HG03196 (cell line): ENCODE measurements at regions not wholly inside any gene's neighbourhood (a gene's known extent, or its start where the extent isn't known, plus 50 kb on each side); places are given as distances from the start of the nearest gene placed in this dataset.
"Not testable (repeated sequence)": the region's sequence is repeated elsewhere in the genome, so short reads cannot be mapped to it uniquely, and the experiment has no call there.

ENCODE experiments used
- ATAC-seq: cut with Tn5 transposase; IDR thresholded peaks from one replicate; pipeline ENCODE4 v1.9.1; 2021; ENCODE audit not compliant: unreplicated experiment

GRCh38 chr19:28150129-28150528, 1062.8 kb downstream of the UQCRFS1 start:
- ATAC-seq: no peak

- no peak for ATAC-seq
These were observed 1064.4 kb downstream of the UQCRFS1 start for GRCh38 chr19:28148554-28148953.

- ATAC-seq: no peak
These were observed 1070.7 kb downstream of the UQCRFS1 start for GRCh38 chr19:28142258-28142657.

DNA sequence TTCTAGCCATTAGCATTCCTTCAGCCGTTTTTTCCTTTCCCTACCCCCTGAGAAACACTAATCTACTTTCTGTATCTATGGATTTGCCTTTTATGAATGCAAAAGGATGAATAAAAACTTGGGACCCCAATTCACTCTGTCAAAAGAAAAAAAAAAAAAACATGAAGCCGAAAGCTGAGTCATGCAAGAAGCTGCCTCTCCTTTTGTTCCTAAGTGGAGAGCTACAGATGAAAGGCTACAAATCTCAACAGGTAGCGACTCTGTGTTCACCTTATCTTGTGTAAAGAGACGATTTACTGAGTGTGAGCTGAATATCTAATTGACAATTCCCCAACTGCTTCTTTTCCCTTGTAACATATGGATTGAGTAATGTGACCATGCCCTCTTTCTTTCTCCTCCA, 1072.8 kb downstream of the UQCRFS1 start:
- no peak for ATAC-seq

GRCh38 chr19:28137772-28138171, 1075.2 kb downstream of the UQCRFS1 start:
- no peak for ATAC-seq

GRCh38 chr19:28136796-28137195, 1076.2 kb downstream of the UQCRFS1 start:
- ATAC-seq: no peak

GRCh38 chr19:28135825-28136224, 1077.1 kb downstream of the UQCRFS1 start:
- ATAC-seq: no peak

DNA sequence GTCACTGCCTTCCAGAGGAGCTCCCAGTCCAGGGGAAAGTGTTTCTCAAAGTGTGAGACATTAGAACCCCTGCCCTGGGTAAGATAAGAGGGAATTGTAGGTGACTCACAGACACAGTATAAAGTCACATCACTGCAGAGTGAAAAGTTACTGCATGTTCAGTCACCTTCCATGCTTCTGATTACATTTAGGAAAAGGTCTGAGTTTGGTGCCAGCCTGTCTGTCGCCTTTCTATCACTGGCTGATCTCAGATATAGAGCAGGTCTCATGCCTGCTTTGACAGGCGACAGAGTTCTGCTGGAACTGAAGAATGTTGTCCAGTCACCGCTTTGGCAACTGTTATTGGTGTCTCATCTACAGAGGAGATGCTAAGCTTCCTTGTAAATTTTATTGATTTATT, 1078.6 kb downstream of the UQCRFS1 start:
- no peak for ATAC-seq

- ATAC-seq: not testable (repeated sequence)
These were observed 1082.1 kb downstream of the UQCRFS1 start for GRCh38 chr19:28130881-28131280.

GRCh38 chr19:28130066-28130511, 1082.9 kb downstream of the UQCRFS1 start:
- ATAC-seq: no peak

DNA sequence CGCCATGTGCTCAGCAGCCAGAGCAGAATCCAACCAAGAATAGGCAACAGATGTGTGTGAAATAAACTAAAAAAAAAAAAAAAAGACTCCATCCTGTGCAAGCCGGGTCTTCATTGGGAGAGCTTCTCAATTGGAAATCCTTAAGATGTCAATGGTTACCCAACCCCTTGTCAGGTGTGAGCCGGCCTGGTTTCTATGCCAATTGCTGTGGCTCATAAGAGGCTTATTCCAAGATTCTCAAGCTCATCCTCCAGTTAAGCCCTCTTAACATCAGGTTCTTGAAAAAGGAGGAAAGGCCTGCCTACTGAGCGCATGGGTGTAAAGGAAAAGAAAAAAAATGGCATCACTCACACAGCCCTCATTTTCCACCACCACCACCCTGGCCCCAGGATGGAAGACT, 1084.6 kb downstream of the UQCRFS1 start:
- ATAC-seq: no peak

DNA sequence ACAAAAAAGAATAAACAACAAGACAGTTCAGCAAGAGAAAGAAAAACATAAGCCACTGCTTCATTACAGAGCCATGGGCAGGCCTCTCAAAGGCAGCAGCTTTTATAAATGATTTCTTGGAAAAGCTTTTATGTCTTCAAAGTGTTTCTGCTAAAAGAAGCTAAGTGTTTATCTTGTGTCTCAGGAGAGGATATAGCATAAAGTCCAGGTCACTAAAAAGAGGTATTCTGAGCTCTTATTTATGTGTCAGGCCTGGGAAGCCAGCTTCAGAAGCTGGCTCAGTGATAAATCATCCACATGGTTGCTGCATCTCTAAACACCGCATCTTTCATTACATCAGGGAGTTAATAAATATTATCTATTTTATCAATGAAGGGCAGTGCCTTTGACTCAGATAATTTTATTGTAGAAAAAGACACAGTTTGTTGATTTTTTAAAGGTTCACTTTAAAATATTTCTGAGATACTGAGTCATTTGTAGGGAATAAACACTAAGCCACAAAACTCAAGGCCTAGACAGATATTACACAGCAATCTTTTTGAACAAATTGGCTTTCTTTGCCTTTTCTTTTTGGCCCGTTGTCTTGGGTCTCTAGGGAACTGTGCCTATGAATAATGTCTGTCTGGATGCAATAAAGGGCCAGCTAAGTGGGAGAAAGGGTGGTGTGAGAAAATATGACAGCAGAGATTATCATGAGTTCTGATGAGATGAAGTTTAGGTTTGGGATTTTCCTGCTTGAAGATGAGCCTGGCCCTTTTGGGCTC, 1086.6 kb downstream of the UQCRFS1 start:
- no peak for ATAC-seq

DNA sequence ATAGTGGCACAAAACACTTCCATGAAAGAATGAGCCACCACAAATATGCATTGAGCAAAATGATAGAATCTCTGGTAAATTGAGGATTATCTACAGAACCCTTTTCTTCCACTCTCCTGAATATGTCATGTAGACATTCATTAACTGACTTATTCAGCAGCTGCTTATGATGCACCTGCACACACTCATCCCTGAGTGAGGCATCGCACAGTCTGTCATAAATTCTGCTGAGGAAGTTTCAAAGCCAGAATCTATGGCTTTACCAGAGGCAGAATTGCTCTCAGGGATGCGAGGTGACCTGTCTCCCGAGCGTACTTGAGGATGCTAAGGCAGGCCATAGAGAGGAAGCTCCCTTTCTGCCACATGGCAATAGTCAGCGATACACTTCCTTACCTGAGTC, 1090.2 kb downstream of the UQCRFS1 start:
- no peak for ATAC-seq

DNA sequence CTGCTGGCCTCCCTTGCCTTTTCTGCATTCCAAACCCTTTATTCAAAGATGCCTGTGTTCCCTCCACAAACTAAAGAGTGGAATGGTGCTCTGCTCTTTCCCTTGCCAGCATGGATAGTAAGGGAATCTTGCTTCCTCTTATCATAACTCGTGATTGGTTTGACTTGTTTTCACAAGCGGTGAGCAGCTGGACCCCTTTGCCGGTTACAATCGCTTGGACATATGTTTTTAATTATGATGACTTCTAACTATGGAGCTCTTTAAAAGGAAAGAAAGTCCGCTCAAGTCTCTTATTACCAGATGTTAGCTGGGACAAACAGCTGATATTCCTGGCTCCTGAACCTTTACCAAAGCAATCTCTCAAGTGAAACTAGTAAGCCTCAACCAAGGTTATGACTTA, 1094.7 kb downstream of the UQCRFS1 start:
- no peak for ATAC-seq

- no peak for ATAC-seq
These were observed 1095.8 kb downstream of the UQCRFS1 start for GRCh38 chr19:28117143-28117542.

GRCh38 chr19:28116379-28116778, 1096.6 kb downstream of the UQCRFS1 start:
- ATAC-seq: not testable (repeated sequence)

- ATAC-seq: no peak
These were observed 1109.0 kb downstream of the UQCRFS1 start for GRCh38 chr19:28103921-28104320.

- ATAC-seq: not testable (repeated sequence)
These were observed 1128.2 kb downstream of the UQCRFS1 start for GRCh38 chr19:28084659-28085157.

GRCh38 chr19:28076628-28077027, 1136.3 kb downstream of the UQCRFS1 start:
- ATAC-seq: no peak

DNA sequence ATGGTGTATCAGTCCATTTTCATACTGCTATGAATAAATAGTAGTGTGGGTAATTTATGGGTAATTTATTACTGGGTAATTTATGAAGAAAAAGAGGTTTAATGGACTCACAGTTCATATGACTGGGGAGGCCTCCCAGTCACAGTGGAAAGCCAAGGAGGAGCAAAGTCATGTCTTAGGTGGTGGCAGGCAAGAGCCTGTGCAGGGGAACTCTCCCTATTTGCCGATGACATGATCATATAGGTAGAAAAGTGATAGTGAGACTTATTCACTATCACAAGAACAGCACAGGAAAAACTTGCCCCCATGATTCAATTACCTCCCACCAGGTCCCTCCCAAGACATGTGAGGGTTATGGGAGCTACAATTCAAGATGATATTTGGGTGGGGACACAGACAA, 1137.7 kb downstream of the UQCRFS1 start:
- ATAC-seq: no peak

GRCh38 chr19:28074773-28075172, 1138.2 kb downstream of the UQCRFS1 start:
- no peak for ATAC-seq

DNA sequence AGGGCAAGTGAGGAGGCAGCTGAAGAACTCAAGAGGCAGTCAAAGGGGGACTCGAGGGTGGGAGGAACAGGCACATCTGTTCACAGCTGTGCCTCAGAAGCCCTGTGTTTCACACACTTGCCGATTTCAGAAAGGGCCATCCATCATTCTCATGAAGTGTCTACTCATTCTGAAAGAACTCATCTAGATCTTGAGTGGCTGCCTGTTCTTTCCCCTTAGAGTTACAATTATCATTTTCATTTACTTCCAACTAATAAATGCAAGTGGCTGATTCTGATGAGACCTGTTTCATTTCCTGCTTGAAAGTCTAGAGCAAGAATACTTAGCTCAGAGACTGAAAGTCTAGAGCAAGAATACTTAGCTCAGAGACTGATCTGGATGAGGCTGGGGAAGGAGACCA, 1145.1 kb downstream of the UQCRFS1 start:
- ATAC-seq: no peak

- ATAC-seq: no peak
These were observed 1146.0 kb downstream of the UQCRFS1 start for GRCh38 chr19:28066988-28067387.
